Duodenal mucosa (tissue), 2 donors: ENCODE measurements at regions not wholly inside any gene's neighbourhood (a gene's known extent, or its start where the extent isn't known, plus 50 kb on each side); places are given as distances from the start of the nearest gene placed in this dataset.

Experiments used
- H3K27ac ChIP-seq: one replicate; pipeline ENCODE4 v1.7.0; 2013; ENCODE audit warnings: low read depth, low read length
- H3K27me3 ChIP-seq, 2 donors: one replicate each; pipeline ENCODE4 v1.7.0; 2013; ENCODE audit warnings: low read length in 2 of 2, control low read depth in 1 of 2; ENCODE audit not compliant: insufficient read depth in 2 of 2, control insufficient read depth in 1 of 2
- H3K36me3 ChIP-seq, 2 donors: one replicate each; pipeline ENCODE4 v1.7.0; 2013; ENCODE audit warnings: low read length in 2 of 2, control low read depth in 1 of 2; ENCODE audit not compliant: insufficient read depth in 2 of 2, control insufficient read depth in 1 of 2
- H3K4me1 ChIP-seq, 2 donors: one replicate each; pipeline ENCODE4 v1.7.0; 2013; ENCODE audit warnings: low read length in 2 of 2, control low read depth in 1 of 2; ENCODE audit not compliant: insufficient read depth in 2 of 2, control insufficient read depth in 1 of 2
- H3K4me3 ChIP-seq, 2 donors: one replicate each; pipeline ENCODE4 v1.7.0; 2013; ENCODE audit warnings: low read length in 2 of 2, low read depth in 1 of 2
- H3K9ac ChIP-seq, 2 donors: one replicate each; pipeline ENCODE4 v1.7.0; 2013; ENCODE audit warnings: low read length in 2 of 2, low read depth in 1 of 2
- H3K9me3 ChIP-seq, 2 donors: one replicate each; pipeline ENCODE4 v1.7.0; 2013; ENCODE audit warnings: low read length in 2 of 2, control low read depth in 1 of 2; ENCODE audit not compliant: control insufficient read depth in 1 of 2

GRCh38 chr4:35614120-35614519, 630.2 kb downstream of the ARAP2 start:
- H3K4me3 ChIP-seq: no peak overlapping the region
- no peak overlapping the region for H3K27ac ChIP-seq
- H3K4me1 ChIP-seq: no peaks in the 10 kb centered on the region
- H3K36me3 ChIP-seq: no peaks in the 10 kb centered on the region
- peaks cover 0 to 6% of the 10 kb centered on the region in 2 donors for H3K9me3 ChIP-seq
- H3K9ac ChIP-seq: no peak overlapping the region
- no peaks in the 10 kb centered on the region for H3K27me3 ChIP-seq

- H3K36me3 ChIP-seq: no peaks in the 10 kb centered on the region
- H3K27me3 ChIP-seq: no peaks in the 10 kb centered on the region
- H3K9me3 ChIP-seq: peaks cover 0 to 9% of the 10 kb centered on the region in 2 donors
- H3K4me1 ChIP-seq: no peaks in the 10 kb centered on the region
- no peak overlapping the region for H3K9ac ChIP-seq
- no peak overlapping the region for H3K27ac ChIP-seq
- no peak overlapping the region for H3K4me3 ChIP-seq
Observed at GRCh38 chr4:35639929-35640328, 604.4 kb downstream of the ARAP2 start.

- Histone ChIP-seq H3K27me3 (no peaks in the 10 kb centered on the region), H3K4me1 (no peaks in the 10 kb centered on the region), H3K9me3 (no peaks in the 10 kb centered on the region), H3K36me3 (no peaks in the 10 kb centered on the region), H3K9ac (no peak overlapping the region), H3K27ac (no peak overlapping the region), H3K4me3 (no peak overlapping the region)
Observed at GRCh38 chr4:35643661-35644060, 600.7 kb downstream of the ARAP2 start.

- H3K27me3 ChIP-seq: no peaks in the 10 kb centered on the region
- H3K4me1 ChIP-seq: no peaks in the 10 kb centered on the region
- H3K36me3 ChIP-seq: no peaks in the 10 kb centered on the region
- no peaks in the 10 kb centered on the region for H3K9me3 ChIP-seq
- no peak overlapping the region for H3K9ac ChIP-seq
- no peak overlapping the region for H3K27ac ChIP-seq
- no peak overlapping the region for H3K4me3 ChIP-seq
Observed at GRCh38 chr4:35644591-35644990, 599.7 kb downstream of the ARAP2 start.

GRCh38 chr4:35649011-35649410, 595.3 kb downstream of the ARAP2 start:
- Histone ChIP-seq H3K36me3 (no peaks in the 10 kb centered on the region), H3K27ac (no peak overlapping the region), H3K4me1 (no peaks in the 10 kb centered on the region), H3K9me3 (no peaks in the 10 kb centered on the region), H3K4me3 (no peak overlapping the region), H3K9ac (no peak overlapping the region), H3K27me3 (no peaks in the 10 kb centered on the region)

GRCh38 chr4:35649778-35650177, 594.5 kb downstream of the ARAP2 start:
- Histone ChIP-seq H3K9me3 (no peaks in the 10 kb centered on the region), H3K4me3 (no peak overlapping the region), H3K9ac (no peak overlapping the region), H3K4me1 (no peaks in the 10 kb centered on the region), H3K36me3 (no peaks in the 10 kb centered on the region), H3K27me3 (no peaks in the 10 kb centered on the region), H3K27ac (no peak overlapping the region)

GRCh38 chr4:35652197-35652596, 592.1 kb downstream of the ARAP2 start:
- no peaks in the 10 kb centered on the region for H3K36me3 ChIP-seq
- H3K9ac ChIP-seq: no peak overlapping the region
- no peak overlapping the region for H3K27ac ChIP-seq
- H3K4me1 ChIP-seq: no peaks in the 10 kb centered on the region
- H3K9me3 ChIP-seq: no peaks in the 10 kb centered on the region
- no peaks in the 10 kb centered on the region for H3K27me3 ChIP-seq
- H3K4me3 ChIP-seq: no peak overlapping the region

- Histone ChIP-seq H3K4me1 (no peaks in the 10 kb centered on the region), H3K9me3 (no peaks in the 10 kb centered on the region), H3K27ac (no peak overlapping the region), H3K36me3 (no peaks in the 10 kb centered on the region), H3K27me3 (no peaks in the 10 kb centered on the region), H3K4me3 (no peak overlapping the region), H3K9ac (no peak overlapping the region)
Observed at GRCh38 chr4:35653451-35653850, 590.9 kb downstream of the ARAP2 start.

- Histone ChIP-seq H3K27ac (no peak overlapping the region), H3K9ac (no peak overlapping the region), H3K4me3 (no peak overlapping the region), H3K27me3 (no peaks in the 10 kb centered on the region), H3K36me3 (no peaks in the 10 kb centered on the region), H3K4me1 (no peaks in the 10 kb centered on the region), H3K9me3 (no peaks in the 10 kb centered on the region)
Observed at GRCh38 chr4:35673137-35673536, 571.2 kb downstream of the ARAP2 start.

- no peaks in the 10 kb centered on the region for H3K36me3 ChIP-seq
- no peaks in the 10 kb centered on the region for H3K27me3 ChIP-seq
- H3K4me3 ChIP-seq: no peak overlapping the region
- no peak overlapping the region for H3K9ac ChIP-seq
- no peaks in the 10 kb centered on the region for H3K4me1 ChIP-seq
- H3K9me3 ChIP-seq: no peaks in the 10 kb centered on the region
- no peak overlapping the region for H3K27ac ChIP-seq
Observed at GRCh38 chr4:35684755-35685154, 559.6 kb downstream of the ARAP2 start.

GRCh38 chr4:35689870-35690269, 554.4 kb downstream of the ARAP2 start:
- no peaks in the 10 kb centered on the region for H3K27me3 ChIP-seq
- H3K4me3 ChIP-seq: no peak overlapping the region
- H3K9me3 ChIP-seq: no peaks in the 10 kb centered on the region
- no peak overlapping the region for H3K27ac ChIP-seq
- no peaks in the 10 kb centered on the region for H3K36me3 ChIP-seq
- no peak overlapping the region for H3K9ac ChIP-seq
- no peaks in the 10 kb centered on the region for H3K4me1 ChIP-seq
